Subcutaneous abdominal adipose tissue (tissue), 5 donors: ENCODE measurements at regions not wholly inside any gene's neighbourhood (a gene's known extent, or its start where the extent isn't known, plus 50 kb on each side); places are given as distances from the start of the nearest gene placed in this dataset.

Experiments used
- H3K27ac ChIP-seq: one replicate; pipeline ENCODE4 v1.7.0; 2013; ENCODE audit warnings: low read depth, mild to moderate bottlenecking, inconsistent platforms, low read length, moderate library complexity
- H3K27me3 ChIP-seq, 5 donors: one replicate each; pipeline ENCODE4 v1.7.0; 2013; ENCODE audit warnings: low read length in 5 of 5, inconsistent platforms in 1 of 5; ENCODE audit not compliant: control insufficient read depth in 5 of 5, insufficient read depth in 4 of 5
- H3K36me3 ChIP-seq, 5 donors: one replicate each; pipeline ENCODE4 v1.7.0; 2013; ENCODE audit warnings: low read length in 5 of 5; ENCODE audit not compliant: control insufficient read depth in 5 of 5, insufficient read depth in 5 of 5
- H3K4me1 ChIP-seq, 5 donors: one replicate each; pipeline ENCODE4 v1.7.0; 2013; ENCODE audit warnings: low read length in 5 of 5, mild to moderate bottlenecking in 3 of 5, moderate library complexity in 1 of 5; ENCODE audit not compliant: control insufficient read depth in 5 of 5, insufficient read depth in 5 of 5
- H3K4me3 ChIP-seq, 5 donors: one replicate each; pipeline ENCODE4 v1.7.0; 2013; ENCODE audit warnings: low read length in 5 of 5, low read depth in 1 of 5
- H3K9ac ChIP-seq, 5 donors: one replicate each; pipeline ENCODE4 v1.7.0; 2013; ENCODE audit warnings: low read length in 5 of 5, mild to moderate bottlenecking in 4 of 5, moderate library complexity in 3 of 5
- H3K9me3 ChIP-seq, 5 donors: one replicate each; pipeline ENCODE4 v1.7.0; 2013; ENCODE audit warnings: low read length in 5 of 5; ENCODE audit not compliant: control insufficient read depth in 5 of 5
- donor health status: healthy.
- donor health status: healthy.
- donor health status: healthy.
- donor health status: healthy.
- donor health status: healthy.

- H3K36me3 ChIP-seq: no peaks in the 10 kb centered on the region
- H3K27ac ChIP-seq: no peak overlapping the region
- peaks cover 0 to 2% (median 0%) of the 10 kb centered on the region in 5 donors for H3K9me3 ChIP-seq
- no peak overlapping the region for H3K4me3 ChIP-seq
- H3K4me1 ChIP-seq: no peaks in the 10 kb centered on the region
- peaks cover 0 to 2% (median 0%) of the 10 kb centered on the region in 5 donors for H3K27me3 ChIP-seq
- H3K9ac ChIP-seq: no peak overlapping the region
Observed at GRCh38 chr14:65866886-65867285, 454.4 kb downstream of the FUT8 start.

DNA sequence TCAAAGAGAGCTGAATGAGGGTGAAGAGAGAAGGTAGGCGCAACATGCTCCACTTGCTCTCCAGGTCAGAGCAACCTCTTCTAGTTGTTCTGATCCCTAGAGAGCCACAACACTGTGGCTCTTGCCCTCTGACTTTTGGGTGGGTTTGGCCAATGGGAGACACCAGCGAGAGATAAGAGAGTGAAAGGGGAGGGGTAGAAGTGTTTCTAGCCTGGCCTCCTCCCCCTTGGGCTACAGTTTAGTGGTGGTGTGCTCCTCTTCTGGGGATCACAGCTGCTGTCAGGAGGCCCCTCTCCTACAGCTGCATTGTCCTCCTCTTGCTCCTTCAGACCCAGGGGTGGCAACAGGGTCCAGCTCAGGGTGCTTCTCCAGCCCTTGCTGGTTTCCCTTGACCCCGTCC lies 454.8 kb downstream of the FUT8 start:
- Histone ChIP-seq H3K27me3 (peaks cover 0 to 2% (median 0%) of the 10 kb centered on the region in 5 donors), H3K9ac (no peak overlapping the region), H3K9me3 (peaks cover 0 to 2% (median 0%) of the 10 kb centered on the region in 5 donors), H3K27ac (no peak overlapping the region), H3K4me3 (no peak overlapping the region), H3K4me1 (no peaks in the 10 kb centered on the region), H3K36me3 (no peaks in the 10 kb centered on the region)

GRCh38 chr14:65872536-65872935 lies 460.0 kb downstream of the FUT8 start:
- Histone ChIP-seq H3K4me1 (no peaks in the 10 kb centered on the region), H3K9ac (no peak overlapping the region), H3K27ac (no peak overlapping the region), H3K4me3 (no peak overlapping the region), H3K9me3 (no peaks in the 10 kb centered on the region), H3K27me3 (no peaks in the 10 kb centered on the region), H3K36me3 (no peaks in the 10 kb centered on the region)

DNA sequence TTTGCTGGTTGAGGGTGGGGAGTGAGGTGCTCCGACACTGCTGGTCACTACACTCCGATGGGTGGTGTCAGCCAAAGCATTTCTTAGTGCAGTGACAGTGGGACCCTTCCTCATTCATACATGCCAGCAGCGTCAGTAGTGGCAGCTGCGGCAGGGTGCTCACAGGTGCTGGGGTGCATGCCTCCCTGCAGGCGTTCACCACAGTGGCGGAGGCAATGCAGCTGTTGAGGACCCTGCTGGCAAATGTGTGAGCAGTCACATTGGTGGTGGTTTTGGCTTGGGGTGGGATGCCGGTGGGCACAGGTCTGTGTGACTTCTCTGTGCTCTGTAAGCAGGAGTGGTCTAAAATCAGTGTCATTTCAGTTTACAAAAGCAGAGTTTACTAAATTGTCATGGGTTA lies 464.6 kb downstream of the FUT8 start:
- Histone ChIP-seq H3K4me3 (no peak overlapping the region), H3K9me3 (no peaks in the 10 kb centered on the region), H3K36me3 (no peaks in the 10 kb centered on the region), H3K9ac (no peak overlapping the region), H3K4me1 (no peaks in the 10 kb centered on the region), H3K27ac (no peak overlapping the region), H3K27me3 (no peaks in the 10 kb centered on the region)

DNA sequence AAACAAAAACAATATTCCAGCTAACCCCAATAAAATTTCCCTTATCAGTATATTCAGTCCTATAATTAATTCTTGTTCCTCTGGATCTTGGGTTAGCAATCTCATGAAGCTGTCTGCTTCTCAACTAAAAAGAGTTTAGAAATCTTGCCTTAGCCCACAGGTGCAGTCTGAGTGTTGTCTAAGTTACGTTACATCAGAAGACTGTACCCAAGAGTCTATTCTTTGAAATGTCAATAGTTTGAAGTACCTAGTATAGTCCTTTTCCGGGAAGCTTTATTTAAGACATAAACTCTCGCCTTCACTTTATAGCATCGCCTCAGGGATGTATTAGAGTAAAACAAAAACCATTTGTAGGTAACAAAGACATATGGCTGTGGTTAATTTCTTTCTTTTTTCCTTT lies 465.1 kb downstream of the FUT8 start:
- no peak overlapping the region for H3K4me3 ChIP-seq
- H3K9ac ChIP-seq: no peak overlapping the region
- no peaks in the 10 kb centered on the region for H3K9me3 ChIP-seq
- no peaks in the 10 kb centered on the region for H3K27me3 ChIP-seq
- H3K27ac ChIP-seq: no peak overlapping the region
- no peaks in the 10 kb centered on the region for H3K36me3 ChIP-seq
- no peaks in the 10 kb centered on the region for H3K4me1 ChIP-seq

- Histone ChIP-seq H3K4me3 (no peak overlapping the region), H3K4me1 (no peaks in the 10 kb centered on the region), H3K36me3 (no peaks in the 10 kb centered on the region), H3K27ac (no peak overlapping the region), H3K27me3 (no peaks in the 10 kb centered on the region), H3K9ac (no peak overlapping the region), H3K9me3 (no peaks in the 10 kb centered on the region)
Observed at GRCh38 chr14:65878586-65878985, 466.1 kb downstream of the FUT8 start.

- no peak overlapping the region for H3K27ac ChIP-seq
- H3K36me3 ChIP-seq: no peaks in the 10 kb centered on the region
- no peaks in the 10 kb centered on the region for H3K4me1 ChIP-seq
- H3K27me3 ChIP-seq: no peaks in the 10 kb centered on the region
- H3K9me3 ChIP-seq: no peaks in the 10 kb centered on the region
- H3K9ac ChIP-seq: no peak overlapping the region
- no peak overlapping the region for H3K4me3 ChIP-seq
Observed at GRCh38 chr14:65879248-65880009, 466.9 kb downstream of the FUT8 start.

DNA sequence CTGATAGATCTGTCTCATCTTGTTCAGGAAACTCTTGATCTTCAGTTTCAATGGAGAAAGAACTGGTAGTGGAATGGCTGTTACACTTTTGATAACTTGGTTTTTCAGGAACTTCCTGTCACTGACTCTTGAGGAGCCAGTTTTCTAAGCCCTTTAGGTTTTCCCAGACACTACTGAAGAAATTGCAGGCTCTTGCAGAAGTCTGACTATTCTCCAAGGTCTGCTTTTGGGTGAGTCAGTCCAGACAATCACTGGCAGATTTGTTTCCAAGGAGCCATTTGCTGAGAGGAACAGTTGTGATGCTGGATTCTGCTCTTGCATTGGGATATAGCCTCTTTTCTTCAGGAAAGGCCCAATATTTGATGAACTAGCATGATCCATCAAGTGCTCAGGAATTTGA lies 468.0 kb downstream of the FUT8 start:
- H3K4me1 ChIP-seq: no peaks in the 10 kb centered on the region

DNA sequence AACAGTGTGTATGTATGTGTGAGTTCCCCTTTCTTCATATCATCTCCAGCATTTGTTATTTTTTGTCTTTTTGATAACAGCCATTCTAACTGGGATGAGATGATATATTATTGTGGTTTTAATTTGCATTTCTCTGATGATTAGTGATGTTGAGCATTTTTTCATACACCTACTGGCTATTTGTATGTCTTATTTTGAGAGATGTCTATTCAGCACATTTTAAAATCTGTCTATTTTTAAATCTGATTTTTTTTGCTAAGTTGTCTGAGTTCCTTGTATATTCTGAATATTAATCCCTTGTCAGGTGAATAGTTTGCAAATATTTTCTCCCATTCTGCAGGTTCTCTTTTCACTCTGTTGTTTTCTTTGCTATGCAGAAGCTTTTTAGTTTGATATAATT lies 469.1 kb downstream of the FUT8 start:
- no peak overlapping the region for H3K4me3 ChIP-seq
- H3K27ac ChIP-seq: no peak overlapping the region
- no peaks in the 10 kb centered on the region for H3K27me3 ChIP-seq
- H3K36me3 ChIP-seq: no peaks in the 10 kb centered on the region
- no peaks in the 10 kb centered on the region for H3K9me3 ChIP-seq
- no peak overlapping the region for H3K9ac ChIP-seq
- no peaks in the 10 kb centered on the region for H3K4me1 ChIP-seq

More for the DNA sequence above, 468.0 kb downstream of the FUT8 start:
- no peaks in the 10 kb centered on the region for H3K27me3 ChIP-seq
- no peak overlapping the region for H3K4me3 ChIP-seq
- H3K27ac ChIP-seq: no peak overlapping the region
- H3K9ac ChIP-seq: no peak overlapping the region
- H3K9me3 ChIP-seq: no peaks in the 10 kb centered on the region
- no peaks in the 10 kb centered on the region for H3K36me3 ChIP-seq

DNA sequence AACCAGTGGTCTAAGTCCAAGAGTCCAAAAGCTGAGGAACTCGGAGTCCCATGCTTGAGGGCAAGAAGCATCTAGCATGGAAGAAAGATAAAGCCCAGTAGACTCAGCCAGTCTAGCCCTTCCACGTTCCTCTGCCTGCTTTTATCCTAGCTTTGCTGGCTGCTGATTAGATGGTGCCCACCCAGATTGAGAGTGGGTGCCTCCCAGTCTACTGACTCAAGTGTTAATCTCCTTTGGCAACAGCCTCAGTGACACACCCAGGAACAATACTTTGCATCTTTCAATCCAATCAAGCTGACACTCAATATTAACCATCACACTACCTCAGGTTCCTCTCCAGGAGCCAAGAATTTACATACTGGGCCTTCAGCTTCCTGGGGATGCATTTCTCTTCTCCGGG lies 476.1 kb downstream of the FUT8 start:
- H3K36me3 ChIP-seq: no peaks in the 10 kb centered on the region
- H3K27ac ChIP-seq: no peak overlapping the region
- no peaks in the 10 kb centered on the region for H3K4me1 ChIP-seq
- no peaks in the 10 kb centered on the region for H3K27me3 ChIP-seq
- H3K4me3 ChIP-seq: no peak overlapping the region
- no peaks in the 10 kb centered on the region for H3K9me3 ChIP-seq
- no peak overlapping the region for H3K9ac ChIP-seq
